ENCODE measurements at regions not wholly inside any gene's neighbourhood (a gene's known extent, or its start where the extent isn't known, plus 50 kb on each side); places are given as distances from the start of the nearest gene placed in this dataset.

- TF ChIP-seq, protein P1, sequence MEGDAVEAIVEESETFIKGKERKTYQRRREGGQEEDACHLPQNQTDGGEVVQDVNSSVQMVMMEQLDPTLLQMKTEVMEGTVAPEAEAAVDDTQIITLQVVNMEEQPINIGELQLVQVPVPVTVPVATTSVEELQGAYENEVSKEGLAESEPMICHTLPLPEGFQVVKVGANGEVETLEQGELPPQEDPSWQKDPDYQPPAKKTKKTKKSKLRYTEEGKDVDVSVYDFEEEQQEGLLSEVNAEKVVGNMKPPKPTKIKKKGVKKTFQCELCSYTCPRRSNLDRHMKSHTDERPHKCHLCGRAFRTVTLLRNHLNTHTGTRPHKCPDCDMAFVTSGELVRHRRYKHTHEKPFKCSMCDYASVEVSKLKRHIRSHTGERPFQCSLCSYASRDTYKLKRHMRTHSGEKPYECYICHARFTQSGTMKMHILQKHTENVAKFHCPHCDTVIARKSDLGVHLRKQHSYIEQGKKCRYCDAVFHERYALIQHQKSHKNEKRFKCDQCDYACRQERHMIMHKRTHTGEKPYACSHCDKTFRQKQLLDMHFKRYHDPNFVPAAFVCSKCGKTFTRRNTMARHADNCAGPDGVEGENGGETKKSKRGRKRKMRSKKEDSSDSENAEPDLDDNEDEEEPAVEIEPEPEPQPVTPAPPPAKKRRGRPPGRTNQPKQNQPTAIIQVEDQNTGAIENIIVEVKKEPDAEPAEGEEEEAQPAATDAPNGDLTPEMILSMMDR (conservative IDR thresholded peaks at IDR 0.05), result no peak
- TF ChIP-seq EZH2 (IDR thresholded peaks at IDR 0.05; ENCODE audit: low read depth), result no peak
Measured at GRCh38 chr6:152811785-152812184, 61.2 kb downstream of the VIP start.
